MCF 10A (cell line): ENCODE measurements at regions not wholly inside any gene's neighbourhood (a gene's known extent, or its start where the extent isn't known, plus 50 kb on each side); places are given as distances from the start of the nearest gene placed in this dataset.

ENCODE experiments used
- BruUV-seq: library from RNA; stranded (reverse); fragments of 400-500 nt; replicated peaks from 2 replicates; lab custom pipeline; 2021; lab: Mats Ljungman, UMichigan
- CTCF ChIA-PET: fragments of 300-600 bp; sonication (Branson Sonifier 250); formaldehyde crosslinking; extraction: SDS; loops from one replicate; lab custom pipeline; 2021; ENCODE audit warnings: antibody characterized with exemption, inconsistent platforms; lab: Yijun Ruan, JAX
- POLR2A ChIA-PET: fragments of 300-600, 350-650 bp; sonication (Branson Sonifier 250); formaldehyde crosslinking; extraction: SDS; loops from one replicate; lab custom pipeline; 2020; ENCODE audit warnings: antibody characterized with exemption, inconsistent platforms; lab: Yijun Ruan, JAX
- DNase-seq: peaks from one replicate; pipeline ENCODE4 v3.0.0-alpha.2; 2018; ENCODE audit not compliant: unreplicated experiment
- H3K27ac Mint-ChIP-seq: one replicate; pipeline ENCODE4 v1.8.0; 2022; ENCODE audit warnings: mild to moderate bottlenecking, low read depth, mixed read lengths; ENCODE audit not compliant: unreplicated experiment
- H3K27me3 Mint-ChIP-seq: one replicate; pipeline ENCODE4 v1.8.0; 2022; ENCODE audit warnings: mixed read lengths; ENCODE audit not compliant: insufficient read depth, unreplicated experiment
- H3K36me3 Mint-ChIP-seq: one replicate; pipeline ENCODE4 v1.8.0; 2022; ENCODE audit warnings: mild to moderate bottlenecking, moderate library complexity, mixed read lengths; ENCODE audit not compliant: insufficient read depth, unreplicated experiment
- H3K4me1 Mint-ChIP-seq: one replicate; pipeline ENCODE4 v1.8.0; 2022; ENCODE audit warnings: mixed read lengths; ENCODE audit not compliant: insufficient read depth, unreplicated experiment
- H3K4me3 Mint-ChIP-seq: one replicate; pipeline ENCODE4 v1.8.0; 2022; ENCODE audit warnings: mild to moderate bottlenecking, moderate library complexity, mixed read lengths; ENCODE audit not compliant: unreplicated experiment
- H3K9me3 Mint-ChIP-seq: one replicate; pipeline ENCODE4 v1.8.0; 2022; ENCODE audit warnings: mixed read lengths; ENCODE audit not compliant: unreplicated experiment
- intact Hi-C: fragments of 100-400 bp; cut with micrococcal nuclease; formaldehyde crosslinking; loops from 2 replicates; pipeline ENCODE4 v1.14.1; 2022
- TF ChIP-seq, protein P1 (sequence below): fragments of 200-600 bp; IDR thresholded peaks from one replicate; pipeline ENCODE4 v1.8.0; 2022; ENCODE audit warnings: antibody characterized with exemption, mild to moderate bottlenecking; ENCODE audit not compliant: unreplicated experiment

DNA sequence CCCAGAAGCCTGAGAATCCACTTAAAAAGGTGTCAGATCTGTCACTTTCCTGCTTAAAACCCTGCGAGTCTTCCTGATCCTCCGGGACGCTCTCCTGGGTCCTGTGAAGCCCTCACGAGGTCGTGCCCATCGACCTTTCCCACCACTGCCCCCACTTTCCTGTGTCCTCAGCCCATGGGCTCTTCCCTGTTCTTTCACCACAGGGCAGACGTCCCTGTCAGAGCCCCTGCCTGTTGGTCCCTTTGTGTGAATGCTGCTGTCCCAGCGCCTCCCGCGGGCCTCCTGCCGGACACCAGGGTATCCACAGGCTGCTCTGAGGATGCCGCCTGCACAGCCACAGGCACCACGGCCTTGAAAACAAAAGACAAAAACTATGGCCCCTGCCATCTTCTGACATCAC, 125.6 kb downstream of the TMEM18 start:
- H3K9me3 Mint-ChIP-seq, result no peaks in the 10 kb centered on the region
- no peak for DNase-seq
- no peak overlapping the region for H3K4me3 Mint-ChIP-seq
- H3K36me3 Mint-ChIP-seq, result peaks cover 5% of the 10 kb centered on the region
- no TSS peak for BruUV-seq
- POLR2A ChIA-PET, result interaction anchor here (0.8 kb wide), 1 partner anchor 9 kb away, joined by 3 read pairs; no protein-coding TSS in a partner anchor
- peaks cover 35% of the 10 kb centered on the region for H3K27me3 Mint-ChIP-seq
- peaks cover 19% of the 10 kb centered on the region for H3K4me1 Mint-ChIP-seq
- TF ChIP-seq, protein P1, sequence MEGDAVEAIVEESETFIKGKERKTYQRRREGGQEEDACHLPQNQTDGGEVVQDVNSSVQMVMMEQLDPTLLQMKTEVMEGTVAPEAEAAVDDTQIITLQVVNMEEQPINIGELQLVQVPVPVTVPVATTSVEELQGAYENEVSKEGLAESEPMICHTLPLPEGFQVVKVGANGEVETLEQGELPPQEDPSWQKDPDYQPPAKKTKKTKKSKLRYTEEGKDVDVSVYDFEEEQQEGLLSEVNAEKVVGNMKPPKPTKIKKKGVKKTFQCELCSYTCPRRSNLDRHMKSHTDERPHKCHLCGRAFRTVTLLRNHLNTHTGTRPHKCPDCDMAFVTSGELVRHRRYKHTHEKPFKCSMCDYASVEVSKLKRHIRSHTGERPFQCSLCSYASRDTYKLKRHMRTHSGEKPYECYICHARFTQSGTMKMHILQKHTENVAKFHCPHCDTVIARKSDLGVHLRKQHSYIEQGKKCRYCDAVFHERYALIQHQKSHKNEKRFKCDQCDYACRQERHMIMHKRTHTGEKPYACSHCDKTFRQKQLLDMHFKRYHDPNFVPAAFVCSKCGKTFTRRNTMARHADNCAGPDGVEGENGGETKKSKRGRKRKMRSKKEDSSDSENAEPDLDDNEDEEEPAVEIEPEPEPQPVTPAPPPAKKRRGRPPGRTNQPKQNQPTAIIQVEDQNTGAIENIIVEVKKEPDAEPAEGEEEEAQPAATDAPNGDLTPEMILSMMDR, result no peak
- CTCF ChIA-PET, result interaction anchor here (1.5 kb wide), 1 partner anchor 16 kb away, joined by 6 read pairs; no protein-coding TSS in a partner anchor
- intact Hi-C loops, result no loop called here
- H3K27ac Mint-ChIP-seq, result no peak overlapping the region

DNA sequence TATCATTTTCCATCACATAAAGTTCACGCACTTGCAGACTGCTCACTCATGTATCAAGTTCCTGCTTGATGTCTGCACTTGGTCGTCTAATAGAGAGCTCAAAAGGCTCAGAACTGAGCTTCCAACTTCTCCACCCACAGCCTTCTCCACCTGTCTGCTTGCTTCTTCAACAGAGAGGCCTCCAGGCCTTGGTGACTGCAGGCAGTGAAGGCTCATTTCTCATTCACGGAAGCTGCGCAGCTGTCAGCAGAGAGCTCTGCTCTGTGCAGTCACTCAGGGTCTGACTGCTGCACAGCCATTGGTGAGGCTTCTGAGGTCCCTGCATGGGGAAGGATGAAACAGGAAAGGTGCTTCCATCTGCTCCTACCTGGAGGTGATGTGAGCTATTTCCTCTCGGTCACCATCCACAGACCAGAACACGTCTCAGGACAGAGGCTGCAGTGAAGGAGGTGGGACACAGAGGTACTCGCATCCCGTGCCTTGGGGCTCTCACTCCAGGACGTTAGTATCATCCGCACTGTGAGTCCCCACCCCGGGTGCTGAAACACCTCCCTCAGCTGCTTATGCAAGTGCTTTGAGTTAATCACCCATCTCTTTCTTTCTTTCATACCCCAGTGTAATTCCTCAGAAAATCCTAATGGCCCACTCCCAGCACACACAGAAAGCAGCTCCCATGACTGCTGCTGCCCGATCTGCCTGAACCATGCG, 126.2 kb downstream of the TMEM18 start:
- intact Hi-C loops, result no loop called here
- POLR2A ChIA-PET, result interaction anchor here (0.7 to 0.8 kb wide), 2 partner anchors 9 to 287 kb away, joined by 3 read pairs; partner anchors contain the start of gene ACP1
- no peak overlapping the region for H3K4me3 Mint-ChIP-seq
- CTCF ChIA-PET, result interaction anchor here (0.6 to 0.9 kb wide), 2 partner anchors 18 to 1007 kb away, joined by 3 to 4 read pairs; no protein-coding TSS in a partner anchor
- H3K27ac Mint-ChIP-seq, result no peak overlapping the region
- H3K9me3 Mint-ChIP-seq, result no peaks in the 10 kb centered on the region
- DNase-seq, result no peak
- peaks cover 5% of the 10 kb centered on the region for H3K36me3 Mint-ChIP-seq
- H3K27me3 Mint-ChIP-seq, result peaks cover 41% of the 10 kb centered on the region
- H3K4me1 Mint-ChIP-seq, result peaks cover 13% of the 10 kb centered on the region
- TF ChIP-seq, protein P1, result no peak
- no TSS peak for BruUV-seq

- DNase-seq, result no peak
- Mint-ChIP-seq H3K4me1 (no peaks in the 10 kb centered on the region), H3K4me3 (no peak overlapping the region), H3K27me3 (peaks cover 68% of the 10 kb centered on the region), H3K27ac (no peak overlapping the region), H3K9me3 (no peaks in the 10 kb centered on the region), H3K36me3 (no peaks in the 10 kb centered on the region)
- POLR2A ChIA-PET, result no interaction called here
- intact Hi-C loops, result no loop called here
- TF ChIP-seq, protein P1, result no peak
- CTCF ChIA-PET, result interaction anchor here (0.6 to 1.6 kb wide), 3 partner anchors 26 to 125 kb away, joined by 4 read pairs; no protein-coding TSS in a partner anchor
- BruUV-seq, result no TSS peak
Measured at GRCh38 chr2:545711-546650, 131.2 kb downstream of the TMEM18 start.

GRCh38 chr2:545228-545627, 132.0 kb downstream of the TMEM18 start:
- DNase-seq, result no peak
- no peak overlapping the region for H3K27ac Mint-ChIP-seq
- TF ChIP-seq, protein P1, result no peak
- intact Hi-C loops, result no loop called here
- no peak overlapping the region for H3K4me3 Mint-ChIP-seq
- no peaks in the 10 kb centered on the region for H3K36me3 Mint-ChIP-seq
- no TSS peak for BruUV-seq
- no peaks in the 10 kb centered on the region for H3K4me1 Mint-ChIP-seq
- ChIA-PET CTCF (interaction anchor here (1.6 kb wide), 1 partner anchor 25 kb away, joined by 4 read pairs; no protein-coding TSS in a partner anchor), POLR2A (no interaction called here)
- no peaks in the 10 kb centered on the region for H3K9me3 Mint-ChIP-seq
- H3K27me3 Mint-ChIP-seq, result peaks cover 76% of the 10 kb centered on the region
